ENCODE measurements at regions not wholly inside any gene's neighbourhood (a gene's known extent, or its start where the extent isn't known, plus 50 kb on each side); places are given as distances from the start of the nearest gene placed in this dataset.

DNA sequence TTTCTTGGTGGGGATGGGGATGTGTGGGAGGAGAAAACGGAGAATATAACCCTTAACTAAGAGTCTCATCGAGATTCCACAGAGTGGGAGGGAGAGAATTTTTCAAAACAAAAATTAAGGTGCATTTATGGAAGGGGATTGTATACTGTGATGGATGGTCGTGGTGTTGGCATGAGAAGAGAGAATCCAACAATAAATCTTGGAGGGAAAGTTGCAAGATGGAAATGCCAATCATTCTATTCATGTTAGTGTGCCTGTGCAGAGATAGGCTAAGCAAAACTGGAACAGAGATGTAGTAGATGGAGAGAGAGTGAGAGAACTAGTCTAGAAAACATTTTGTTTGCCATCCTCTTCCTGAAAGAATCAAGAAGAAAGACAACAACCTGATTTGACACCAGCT, 613.1 kb downstream of the EBF1 start:
- no peak for TF ChIP-seq CTCF (IDR thresholded peaks at IDR 0.05)
- no peak overlapping the region for H3K27ac Mint-ChIP-seq
- ChIA-PET CTCF (no interaction called here), POLR2A (no interaction called here)
- no peak overlapping the region for H3K4me3 ChIP-seq (ENCODE audit: low read length)
- no peaks in the 10 kb centered on the region for H3K4me1 ChIP-seq (ENCODE audit: insufficient read depth, low read length)
- no peaks in the 10 kb centered on the region for H3K4me1 Mint-ChIP-seq (ENCODE audit: low read depth)
- H3K27me3 ChIP-seq (ENCODE audit: control insufficient read depth in 1 of 2, insufficient read depth in 2 of 2, low read length in 2 of 2) = no peaks in the 10 kb centered on the region
- H3K36me3 Mint-ChIP-seq (ENCODE audit: low read depth) = no peaks in the 10 kb centered on the region
- DNase-seq (no peak), ATAC-seq (ENCODE audit: poor library complexity) (no peak)
- intact Hi-C loops (cut with DNase I, micrococcal nuclease) = no loop called here
- no peaks in the 10 kb centered on the region for H3K27me3 Mint-ChIP-seq
- H3K4me3 Mint-ChIP-seq = no peak overlapping the region
- no peaks in the 10 kb centered on the region for H3K9me3 Mint-ChIP-seq
- H3K27ac ChIP-seq (ENCODE audit: low read depth in 1 of 2, low read length in 2 of 2) = no peak overlapping the region
- H3K9me3 ChIP-seq (ENCODE audit: control insufficient read depth in 1 of 2, insufficient read depth in 1 of 2, low read length in 2 of 2) = no peaks in the 10 kb centered on the region
- no peaks in the 10 kb centered on the region for H3K36me3 ChIP-seq (ENCODE audit: insufficient read depth, low read length)

- Histone ChIP-seq H3K36me3 (ENCODE audit: insufficient read depth, low read length) (no peaks in the 10 kb centered on the region), H3K4me1 (ENCODE audit: insufficient read depth, low read length) (no peaks in the 10 kb centered on the region), H3K9me3 (ENCODE audit: control insufficient read depth in 1 of 2, insufficient read depth in 1 of 2, low read length in 2 of 2) (peaks cover 0 to 3% of the 10 kb centered on the region in 2 experiments), H3K27me3 (ENCODE audit: control insufficient read depth in 1 of 2, insufficient read depth in 2 of 2, low read length in 2 of 2) (no peaks in the 10 kb centered on the region), H3K4me3 (ENCODE audit: low read length) (no peak overlapping the region), H3K27ac (ENCODE audit: low read depth in 1 of 2, low read length in 2 of 2) (no peak overlapping the region)
- intact Hi-C loops (cut with DNase I, micrococcal nuclease) = no loop called here
- ATAC-seq (ENCODE audit: poor library complexity) = no peak
- ChIA-PET CTCF (no interaction called here), POLR2A (no interaction called here)
- Mint-ChIP-seq H3K4me3 (no peak overlapping the region), H3K27ac (no peak overlapping the region), H3K36me3 (ENCODE audit: low read depth) (no peaks in the 10 kb centered on the region), H3K27me3 (no peaks in the 10 kb centered on the region), H3K9me3 (no peaks in the 10 kb centered on the region), H3K4me1 (ENCODE audit: low read depth) (no peaks in the 10 kb centered on the region)
- TF ChIP-seq CTCF (IDR thresholded peaks at IDR 0.05) = no peak
- DNase-seq = no peak
Measured at GRCh38 chr5:158485604-158486081, 614.1 kb downstream of the EBF1 start.

DNA sequence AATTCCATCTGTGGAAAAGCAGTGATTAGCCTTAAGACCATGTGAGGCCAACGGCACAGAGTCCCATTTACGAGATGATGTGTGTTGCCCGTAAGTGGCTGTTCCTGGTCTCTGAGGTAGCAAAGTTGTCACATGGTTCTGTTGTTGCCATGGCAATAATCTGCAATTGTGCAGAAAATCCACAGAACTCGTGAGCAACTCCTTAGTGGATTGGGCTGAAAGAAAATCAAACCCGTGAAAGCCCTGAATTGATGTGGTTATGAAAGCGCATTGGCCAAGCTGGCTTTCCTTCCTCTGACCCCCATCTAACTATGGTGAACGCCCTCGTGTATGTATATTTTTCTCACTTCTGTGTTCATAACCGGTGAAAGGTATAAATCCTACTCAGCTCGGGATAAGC, 614.7 kb downstream of the EBF1 start:
- ChIA-PET CTCF (no interaction called here), POLR2A (no interaction called here)
- H3K27ac ChIP-seq (ENCODE audit: low read depth in 1 of 2, low read length in 2 of 2) = no peak overlapping the region
- peaks cover 0 to 3% of the 10 kb centered on the region in 2 experiments for H3K9me3 ChIP-seq (ENCODE audit: control insufficient read depth in 1 of 2, insufficient read depth in 1 of 2, low read length in 2 of 2)
- Mint-ChIP-seq H3K27ac (no peak overlapping the region), H3K27me3 (no peaks in the 10 kb centered on the region), H3K9me3 (no peaks in the 10 kb centered on the region), H3K36me3 (ENCODE audit: low read depth) (no peaks in the 10 kb centered on the region), H3K4me3 (no peak overlapping the region), H3K4me1 (ENCODE audit: low read depth) (no peaks in the 10 kb centered on the region)
- H3K36me3 ChIP-seq (ENCODE audit: insufficient read depth, low read length) = no peaks in the 10 kb centered on the region
- DNase-seq (no peak), ATAC-seq (ENCODE audit: poor library complexity) (no peak)
- H3K4me3 ChIP-seq (ENCODE audit: low read length) = no peak overlapping the region
- intact Hi-C loops (cut with DNase I, micrococcal nuclease) = no loop called here
- no peak for TF ChIP-seq CTCF (IDR thresholded peaks at IDR 0.05)
- H3K27me3 ChIP-seq (ENCODE audit: control insufficient read depth in 1 of 2, insufficient read depth in 2 of 2, low read length in 2 of 2) = no peaks in the 10 kb centered on the region
- no peaks in the 10 kb centered on the region for H3K4me1 ChIP-seq (ENCODE audit: insufficient read depth, low read length)

All from CD4-positive, alpha-beta T cell (primary cell).